SU-DHL-6 (cell line): ENCODE measurements at regions not wholly inside any gene's neighbourhood (a gene's known extent, or its start where the extent isn't known, plus 50 kb on each side); places are given as distances from the start of the nearest gene placed in this dataset.

Source experiments
- H2AFZ ChIP-seq: fragments of 200-600 bp; sonication (generic); 2 replicates; pipeline ENCODE4 v1.6.1; 2014; ENCODE audit warnings: low read depth, mild to moderate bottlenecking, moderate library complexity, mixed read lengths, antibody characterized with exemption, low read length; ENCODE audit not compliant: severe bottlenecking
- H3F3A ChIP-seq: fragments of 200-600 bp; shearing (Covaris generic); 2 replicates; pipeline ENCODE4 v1.6.0; 2016; ENCODE audit warnings: antibody characterized with exemption, mild to moderate bottlenecking; ENCODE audit not compliant: insufficient read depth
- H3K27ac ChIP-seq: fragments of 200-600 bp; sonication (generic); 2 replicates; pipeline ENCODE4 v1.5.1; 2016; ENCODE audit warnings: low read depth, mild to moderate bottlenecking, low read length, moderate library complexity, mixed read lengths
- H3K27me3 ChIP-seq: fragments of 200-600 bp; sonication (generic), shearing (Covaris generic); 2 replicates; pipeline ENCODE4 v1.6.0; 2014; ENCODE audit warnings: mild to moderate bottlenecking, low read length
- H3K36me3 ChIP-seq: fragments of 200-600 bp; sonication (generic); 2 replicates; pipeline ENCODE4 v1.6.1; 2014; ENCODE audit warnings: mild to moderate bottlenecking, low read length, mixed read lengths
- H3K4me2 ChIP-seq: fragments of 300-600, 200-600 bp; shearing (Covaris generic), sonication (generic); 2 replicates; pipeline ENCODE4 v1.6.0; 2014; ENCODE audit warnings: low read length, low read depth, mild to moderate bottlenecking; ENCODE audit not compliant: poor library complexity, severe bottlenecking
- H3K4me3 ChIP-seq: fragments of 200-600 bp; sonication (generic); 2 replicates; pipeline ENCODE4 v1.5.1; 2014; ENCODE audit warnings: antibody characterized with exemption, low read length, mild to moderate bottlenecking, mixed read lengths; ENCODE audit not compliant: insufficient read depth, poor library complexity, severe bottlenecking
- H3K79me2 ChIP-seq: fragments of 200-600 bp; sonication (generic); 2 replicates; pipeline ENCODE4 v1.6.1; 2014; ENCODE audit warnings: mild to moderate bottlenecking, low read length, moderate library complexity; ENCODE audit not compliant: insufficient read depth
- H3K9ac ChIP-seq: fragments of 200-600 bp; sonication (generic); 2 replicates; pipeline ENCODE4 v1.7.0; 2014; ENCODE audit warnings: mild to moderate bottlenecking, low read length
- H3K9me2 ChIP-seq: fragments of 200-600 bp; sonication (generic); replicated peaks from 2 replicates; pipeline ENCODE4 v1.6.1; 2014; ENCODE audit warnings: low read length; ENCODE audit not compliant: insufficient read depth
- H3K9me3 ChIP-seq: fragments of 200-600 bp; sonication (generic); 2 replicates; pipeline ENCODE4 v1.6.1; 2014; ENCODE audit warnings: low read length, mixed read lengths; ENCODE audit not compliant: insufficient read depth
- H4K20me1 ChIP-seq: fragments of 200-600 bp; sonication (generic); 2 replicates; pipeline ENCODE4 v1.6.1; 2014; ENCODE audit warnings: low read depth, mild to moderate bottlenecking, antibody characterized with exemption, low read length, moderate library complexity, mixed read lengths
- CTCF ChIP-seq: fragments of 200-600 bp; sonication (generic); IDR thresholded peaks from one replicate; pipeline ENCODE4 v1.5.1; 2017; ENCODE audit warnings: antibody characterized with exemption, mild to moderate bottlenecking, low read length, moderate library complexity; ENCODE audit not compliant: insufficient read depth, poor library complexity, severe bottlenecking
- EZH2phosphoT487 ChIP-seq: fragments of 200-600 bp; sonication (generic), shearing (Covaris generic); conservative IDR thresholded peaks from 2 replicates; pipeline ENCODE4 v1.6.1; 2018; ENCODE audit warnings: mild to moderate bottlenecking, antibody characterized with exemption, low read length, moderate library complexity, mixed read lengths

GRCh38 chr16:73804456-73804855 is 492.2 kb upstream of the PSMD7 start:
- Histone ChIP-seq H3K27me3 (no peaks in the 10 kb centered on the region), H2AFZ (no peak overlapping the region), H3K9me2 (no peaks in the 10 kb centered on the region), H3F3A (no peaks in the 10 kb centered on the region), H3K4me3 (no peak overlapping the region), H3K36me3 (no peaks in the 10 kb centered on the region), H3K9me3 (no peaks in the 10 kb centered on the region), H3K9ac (no peak overlapping the region), H4K20me1 (no peaks in the 10 kb centered on the region), H3K4me2 (no peak overlapping the region), H3K27ac (no peak overlapping the region), H3K79me2 (no peaks in the 10 kb centered on the region)
- TF ChIP-seq EZH2phosphoT487 (no peak), CTCF (no peak)

GRCh38 chr16:73798471-73798870 is 498.1 kb upstream of the PSMD7 start:
- no peak overlapping the region for H3K4me2 ChIP-seq
- no peaks in the 10 kb centered on the region for H3K79me2 ChIP-seq
- no peak overlapping the region for H3K9ac ChIP-seq
- H3K27ac ChIP-seq, result no peak overlapping the region
- H3K36me3 ChIP-seq, result no peaks in the 10 kb centered on the region
- H3F3A ChIP-seq, result no peaks in the 10 kb centered on the region
- no peaks in the 10 kb centered on the region for H3K27me3 ChIP-seq
- no peak overlapping the region for H3K4me3 ChIP-seq
- no peaks in the 10 kb centered on the region for H3K9me3 ChIP-seq
- no peak for TF ChIP-seq CTCF
- TF ChIP-seq EZH2phosphoT487, result no peak
- no peaks in the 10 kb centered on the region for H4K20me1 ChIP-seq
- no peak overlapping the region for H2AFZ ChIP-seq
- no peaks in the 10 kb centered on the region for H3K9me2 ChIP-seq

GRCh38 chr16:73797115-73797514 is 499.5 kb upstream of the PSMD7 start:
- Histone ChIP-seq H3F3A (no peaks in the 10 kb centered on the region), H3K9me2 (no peaks in the 10 kb centered on the region), H3K9ac (no peak overlapping the region), H3K9me3 (no peaks in the 10 kb centered on the region), H3K27ac (no peak overlapping the region), H4K20me1 (no peaks in the 10 kb centered on the region), H3K79me2 (no peaks in the 10 kb centered on the region), H3K4me2 (no peak overlapping the region), H3K27me3 (no peaks in the 10 kb centered on the region), H3K4me3 (no peak overlapping the region), H2AFZ (no peak overlapping the region), H3K36me3 (no peaks in the 10 kb centered on the region)
- no peak for TF ChIP-seq CTCF
- no peak for TF ChIP-seq EZH2phosphoT487

GRCh38 chr16:73796241-73796640 is 500.4 kb upstream of the PSMD7 start:
- H3K9ac ChIP-seq, result no peak overlapping the region
- H3K36me3 ChIP-seq, result no peaks in the 10 kb centered on the region

More at GRCh38 chr16:73796241-73796640, 500.4 kb upstream of the PSMD7 start:
- Histone ChIP-seq H3K9me2 (no peaks in the 10 kb centered on the region), H3F3A (no peaks in the 10 kb centered on the region), H3K4me2 (no peak overlapping the region), H3K79me2 (no peaks in the 10 kb centered on the region), H2AFZ (no peak overlapping the region), H3K4me3 (no peak overlapping the region), H3K27me3 (no peaks in the 10 kb centered on the region), H3K27ac (no peak overlapping the region), H4K20me1 (no peaks in the 10 kb centered on the region), H3K9me3 (no peaks in the 10 kb centered on the region)
- no peak for TF ChIP-seq EZH2phosphoT487
- no peak for TF ChIP-seq CTCF
